Psoas muscle (tissue), 7 donors: ENCODE measurements at regions not wholly inside any gene's neighbourhood (a gene's known extent, or its start where the extent isn't known, plus 50 kb on each side); places are given as distances from the start of the nearest gene placed in this dataset.

ENCODE experiments used
- ATAC-seq, 4 donors: fragments of 200-7000 bp; cut with Tn5 transposase; one replicate each; pipeline ENCODE4 v1.9.1; 2020; ENCODE audit warnings: moderate library complexity in 3 of 4, mild to moderate bottlenecking in 2 of 4
- DNase-seq, 2 donors: peaks; one replicate each; pipeline ENCODE4 v3.0.0-alpha.2; 2020
- H3K27ac ChIP-seq: fragments of 200-600 bp; one replicate; pipeline ENCODE4 v1.8.0; 2022
- H3K27me3 ChIP-seq, 3 donors: fragments of 200-600 bp in 1 of 3; one replicate each; pipeline versions ENCODE4 v1.6.1 to v1.8.0; 2013 to 2022; ENCODE audit warnings: low read length in 2 of 3, mild to moderate bottlenecking in 2 of 3, moderate library complexity in 1 of 3; ENCODE audit not compliant: insufficient read depth in 3 of 3
- H3K36me3 ChIP-seq, 2 donors: fragments of 200-600 bp in 1 of 2; one replicate each; pipeline versions ENCODE4 v1.6.1 to v1.8.0; 2013 to 2022; ENCODE audit warnings: low read depth in 1 of 2, mild to moderate bottlenecking in 1 of 2, moderate library complexity in 1 of 2; ENCODE audit not compliant: insufficient read depth in 1 of 2
- H3K4me1 ChIP-seq: fragments of 200-600 bp; one replicate; pipeline ENCODE4 v1.8.0; 2022
- H3K4me3 ChIP-seq: fragments of 200-600 bp; one replicate; pipeline ENCODE4 v1.8.0; 2022; ENCODE audit warnings: mild to moderate bottlenecking
- H3K9me3 ChIP-seq: fragments of 200-600 bp; one replicate; pipeline ENCODE4 v1.8.0; 2022
- WGBS, 3 donors: extraction: QIAGEN DNeasy Blood & Tissue Kit; methylation state at CpG; one replicate each; pipeline versions ENCODE4 v1.1.6 to v1.1.7; 2013; 5-methylcytosine and 5-hydroxymethylcytosine counted together
- intact Hi-C, 2 donors: fragments of 100-400 bp; cut with DNase I; formaldehyde crosslinking; loops; one replicate each; pipeline versions ENCODE4 v1.11.0 to v1.14.2; 2022
- TF ChIP-seq, protein P1 (sequence below): fragments of 200-600 bp; IDR thresholded peaks from one replicate; pipeline ENCODE4 v1.8.0; 2022; ENCODE audit warnings: antibody characterized with exemption
- donor health status: healthy with polysubstance abuse.
- donor health status: DM: no; HTN: no; CAD: no; lungs with moderate emphysema.
- donor health status: Bipolar disorder and iron deficiency.
- donor health status: healthy.
- donor health status: DM: yes; HTN: yes; CAD: no.
- donor health status: DM: no; HTN: no; CAD: no.
- donor health status: DM: yes; HTN: yes; CAD: no.

DNA sequence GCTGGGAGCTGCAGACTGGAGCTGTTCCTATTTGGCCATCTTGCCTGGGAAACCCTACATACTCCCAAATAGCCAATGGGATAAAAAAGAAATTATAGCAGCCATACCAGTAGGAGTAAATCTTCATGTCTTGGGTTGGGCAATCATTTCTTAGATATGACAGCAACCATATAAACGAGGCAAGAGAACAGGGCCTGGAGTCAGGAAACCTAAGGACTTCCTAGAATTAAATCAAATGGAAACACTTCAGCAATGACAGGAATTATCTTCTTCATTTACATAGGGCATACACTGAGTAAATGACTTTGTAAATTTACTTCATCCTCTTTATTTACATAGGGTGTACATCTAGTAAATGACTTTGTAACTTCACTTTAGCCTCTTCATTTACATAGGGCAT, 286.6 kb upstream of the POGK start:
- Histone ChIP-seq H3K9me3 (peaks cover 2% of the 10 kb centered on the region), H3K36me3 (no peaks in the 10 kb centered on the region), H3K4me1 (no peaks in the 10 kb centered on the region), H3K27ac (no peak overlapping the region), H3K27me3 (peaks cover 0 to 2% (median 0%) of the 10 kb centered on the region in 3 donors), H3K4me3 (no peak overlapping the region)
- WGBS, 3 donors = 36 to 38% (median 38%) methylated on average over 1 of the region's 1 CpG
- intact Hi-C loops = no loop called here
- no peak for DNase-seq
- ATAC-seq = no peak
- TF ChIP-seq, protein P1, sequence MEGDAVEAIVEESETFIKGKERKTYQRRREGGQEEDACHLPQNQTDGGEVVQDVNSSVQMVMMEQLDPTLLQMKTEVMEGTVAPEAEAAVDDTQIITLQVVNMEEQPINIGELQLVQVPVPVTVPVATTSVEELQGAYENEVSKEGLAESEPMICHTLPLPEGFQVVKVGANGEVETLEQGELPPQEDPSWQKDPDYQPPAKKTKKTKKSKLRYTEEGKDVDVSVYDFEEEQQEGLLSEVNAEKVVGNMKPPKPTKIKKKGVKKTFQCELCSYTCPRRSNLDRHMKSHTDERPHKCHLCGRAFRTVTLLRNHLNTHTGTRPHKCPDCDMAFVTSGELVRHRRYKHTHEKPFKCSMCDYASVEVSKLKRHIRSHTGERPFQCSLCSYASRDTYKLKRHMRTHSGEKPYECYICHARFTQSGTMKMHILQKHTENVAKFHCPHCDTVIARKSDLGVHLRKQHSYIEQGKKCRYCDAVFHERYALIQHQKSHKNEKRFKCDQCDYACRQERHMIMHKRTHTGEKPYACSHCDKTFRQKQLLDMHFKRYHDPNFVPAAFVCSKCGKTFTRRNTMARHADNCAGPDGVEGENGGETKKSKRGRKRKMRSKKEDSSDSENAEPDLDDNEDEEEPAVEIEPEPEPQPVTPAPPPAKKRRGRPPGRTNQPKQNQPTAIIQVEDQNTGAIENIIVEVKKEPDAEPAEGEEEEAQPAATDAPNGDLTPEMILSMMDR = no peak

- intact Hi-C loops = no loop called here
- TF ChIP-seq, protein P1 = no peak
- Histone ChIP-seq H3K9me3 (no peaks in the 10 kb centered on the region), H3K27me3 (no peaks in the 10 kb centered on the region), H3K4me3 (no peak overlapping the region), H3K36me3 (no peaks in the 10 kb centered on the region), H3K4me1 (no peaks in the 10 kb centered on the region), H3K27ac (no peak overlapping the region)
- DNase-seq (no peak), ATAC-seq (no peak)
These were observed 268.3 kb upstream of the POGK start for GRCh38 chr1:166570954-166571353.

DNA sequence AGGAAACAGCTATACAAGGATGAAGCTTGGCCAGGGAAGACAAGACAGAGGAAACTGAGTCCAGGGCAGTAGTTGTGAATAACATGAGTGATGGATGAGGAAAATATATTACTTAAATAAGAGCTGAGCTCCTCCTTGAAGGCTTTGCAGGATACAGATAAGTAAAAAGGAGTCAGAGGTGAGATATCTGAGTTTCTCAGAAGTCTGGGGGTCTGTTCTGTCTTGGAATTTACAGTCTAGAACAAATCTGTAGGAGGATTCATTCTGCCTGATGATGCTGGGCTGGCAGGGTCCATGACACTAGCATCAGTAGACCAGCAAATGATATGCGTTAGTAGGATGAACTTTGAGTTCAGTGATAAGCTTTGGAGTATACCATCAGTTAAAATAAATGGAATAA, 266.1 kb upstream of the POGK start:
- WGBS, 3 donors = 71 to 91% (median 88%) methylated on average over 1 of the region's 1 CpG

DNA sequence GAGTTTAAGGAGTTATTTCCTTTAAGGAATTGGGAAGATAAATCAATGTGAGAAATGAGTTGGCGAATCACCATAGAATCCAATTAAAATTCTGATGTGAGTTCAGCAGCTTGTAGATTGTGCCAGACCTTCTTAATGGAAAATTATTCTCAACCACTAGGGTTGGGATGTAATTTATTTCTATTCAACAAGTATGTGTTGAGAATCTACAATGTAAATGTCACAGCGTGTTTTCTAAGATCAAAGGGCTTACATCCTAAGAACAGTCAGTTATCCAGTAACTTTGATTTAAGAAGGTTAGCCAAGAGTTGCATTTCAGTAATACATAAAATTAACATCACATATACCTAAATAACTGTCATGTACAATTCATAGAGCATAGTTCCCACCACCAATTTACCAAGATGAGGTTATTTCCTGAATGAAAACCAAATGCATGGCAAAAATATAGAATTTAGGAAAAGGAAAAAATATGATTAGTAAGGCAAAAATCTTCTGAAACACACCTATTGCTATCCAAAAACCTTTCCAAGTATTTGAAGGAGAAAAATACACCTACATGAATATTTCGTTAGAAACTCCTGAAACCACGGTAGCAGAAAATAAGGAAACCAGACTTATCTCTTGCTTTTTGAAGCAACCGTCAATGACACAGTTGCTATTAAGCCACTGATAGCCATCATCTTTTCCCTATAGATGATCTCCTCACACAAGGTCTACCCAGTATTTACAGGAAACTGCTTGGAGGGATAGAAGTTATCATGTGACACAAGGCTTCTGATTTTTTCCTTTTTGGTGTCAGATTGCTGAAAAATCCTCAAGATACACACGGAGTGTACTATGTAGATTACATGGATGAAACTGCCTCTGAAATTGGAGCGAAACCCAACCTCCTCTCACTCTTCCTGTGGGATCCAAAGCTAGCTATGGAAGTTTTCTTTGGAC, 259.4 kb upstream of the POGK start:
- TF ChIP-seq, protein P1 = no peak
- peaks cover 0 to 6% (median 0%) of the 10 kb centered on the region in 3 donors for H3K27me3 ChIP-seq
- 66 to 71% (median 69%) methylated on average over 7 of the region's 7 CpGs for WGBS, 3 donors
- no peaks in the 10 kb centered on the region for H3K4me1 ChIP-seq
- H3K9me3 ChIP-seq = no peaks in the 10 kb centered on the region
- H3K4me3 ChIP-seq = no peak overlapping the region
- DNase-seq = no peak
- intact Hi-C loops = no loop called here
- H3K27ac ChIP-seq = no peak overlapping the region
- no peaks in the 10 kb centered on the region for H3K36me3 ChIP-seq
- ATAC-seq = no peak

More for the DNA sequence above, 266.1 kb upstream of the POGK start:
- Histone ChIP-seq H3K27me3 (no peaks in the 10 kb centered on the region), H3K4me1 (no peaks in the 10 kb centered on the region), H3K9me3 (no peaks in the 10 kb centered on the region), H3K36me3 (no peaks in the 10 kb centered on the region), H3K27ac (no peak overlapping the region), H3K4me3 (no peak overlapping the region)
- DNase-seq (no peak), ATAC-seq (no peak)
- intact Hi-C loops = no loop called here
- TF ChIP-seq, protein P1 = no peak
